ENCODE measurements at regions not wholly inside any gene's neighbourhood (a gene's known extent, or its start where the extent isn't known, plus 50 kb on each side); places are given as distances from the start of the nearest gene placed in this dataset.
"Not testable (repeated sequence)": the region's sequence is repeated elsewhere in the genome, so short reads cannot be mapped to it uniquely, and the experiment has no call there.

- ATAC-seq = no peak
- no peaks in the 10 kb centered on the region for H3K27me3 ChIP-seq
- DNase-seq = no peak
- H3K27ac ChIP-seq = no peak overlapping the region
- intact Hi-C loops (cut with DNase I) = no loop called here
- no peaks in the 10 kb centered on the region for H3K9me3 ChIP-seq
- no peaks in the 10 kb centered on the region for H3K36me3 ChIP-seq
- H3K4me3 ChIP-seq = no peak overlapping the region
- no peak for TF ChIP-seq CTCF (IDR thresholded peaks at IDR 0.05)
- no peaks in the 10 kb centered on the region for H3K4me1 ChIP-seq
Measured at GRCh38 chr3:154642145-154642544, 212.2 kb upstream of the GPR149 start.

DNA sequence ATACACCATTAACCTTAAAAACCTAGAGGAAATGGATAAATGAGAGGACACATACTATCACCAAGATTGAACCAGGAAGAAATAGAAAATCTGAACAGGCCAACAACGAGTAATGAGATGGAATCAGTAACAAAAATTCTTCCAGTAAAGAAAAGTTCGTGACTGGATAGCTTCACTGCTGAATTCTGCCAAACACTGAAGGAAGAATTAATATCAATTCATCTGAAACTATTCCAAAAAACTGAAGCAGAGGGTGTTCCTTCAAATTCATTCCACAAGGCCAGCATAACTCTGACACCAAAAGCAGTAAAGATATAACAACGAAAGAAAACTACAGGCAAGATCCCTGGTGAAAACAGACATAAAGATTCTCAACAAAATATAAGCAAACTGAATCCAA, 195.8 kb upstream of the GPR149 start:
- Histone ChIP-seq H3K4me1 (no peaks in the 10 kb centered on the region), H3K9me3 (peaks cover 0 to 7% of the 10 kb centered on the region in 2 donors), H3K27ac (no peak overlapping the region), H3K4me3 (no peak overlapping the region), H3K36me3 (no peaks in the 10 kb centered on the region), H3K27me3 (no peaks in the 10 kb centered on the region)
- intact Hi-C loops (cut with DNase I) = no loop called here
- no peak for DNase-seq
- TF ChIP-seq CTCF (IDR thresholded peaks at IDR 0.05) = no peak
- no peak for ATAC-seq

- DNase-seq = peak in 1 of 4 donors; percentile 50
- H3K4me1 ChIP-seq; ATAC-seq; H3K27me3 ChIP-seq; H3K4me3 ChIP-seq; H3K36me3 ChIP-seq; H3K27ac ChIP-seq; intact Hi-C loops (cut with DNase I): not testable (repeated sequence)
- peaks cover 0 to 29% of the 10 kb centered on the region in 2 donors for H3K9me3 ChIP-seq
Measured at GRCh38 chr3:154619621-154620020, 189.6 kb upstream of the GPR149 start.

DNA sequence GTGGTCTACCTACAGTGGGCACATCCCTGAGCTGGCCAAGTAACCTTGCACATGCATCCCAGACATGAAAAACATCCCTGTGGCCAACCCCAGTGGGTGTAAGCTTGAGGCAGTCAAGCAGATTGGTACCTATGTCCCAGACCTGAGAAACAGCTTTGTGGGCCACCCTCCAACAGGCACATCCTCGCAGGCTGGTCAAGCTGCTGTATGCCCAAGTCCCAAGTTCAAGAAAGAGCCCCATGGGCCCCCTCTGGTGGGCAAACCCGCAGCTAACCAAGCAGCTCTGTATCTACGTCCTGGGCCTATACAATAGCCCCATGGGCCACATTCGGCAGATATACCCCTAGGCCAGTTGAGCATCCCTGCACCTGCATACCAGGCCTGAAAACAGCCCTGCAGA, 186.3 kb upstream of the GPR149 start:
- H3K27me3 ChIP-seq = no peaks in the 10 kb centered on the region
- TF ChIP-seq CTCF (IDR thresholded peaks at IDR 0.05) = no peak
- no peak overlapping the region for H3K27ac ChIP-seq
- H3K36me3 ChIP-seq = no peaks in the 10 kb centered on the region
- intact Hi-C loops (cut with DNase I) = no loop called here
- DNase-seq = peak in 1 of 4 donors; percentile 8
- ATAC-seq = no peak
- H3K4me1 ChIP-seq = no peaks in the 10 kb centered on the region
- no peak overlapping the region for H3K4me3 ChIP-seq
- H3K9me3 ChIP-seq = peaks cover 0 to 25% of the 10 kb centered on the region in 2 donors

DNA sequence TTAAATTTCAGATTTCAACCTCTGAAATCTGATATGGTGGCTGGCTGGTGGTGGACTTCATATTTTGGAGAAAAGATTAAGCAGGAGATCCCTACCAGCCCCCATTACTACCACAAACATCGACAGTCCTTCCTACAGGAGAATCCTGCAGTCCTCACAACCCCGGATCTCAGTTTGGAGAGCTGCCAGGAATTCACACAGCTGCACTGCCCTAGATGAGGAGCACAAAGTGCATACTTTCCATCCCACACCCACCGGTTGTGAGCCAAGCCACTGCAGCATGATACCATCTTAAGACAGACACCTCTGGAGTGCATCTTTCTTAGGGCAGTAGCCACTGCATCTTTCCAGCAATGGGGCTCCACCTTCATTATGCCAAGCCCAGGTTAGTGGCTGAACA, 185.5 kb upstream of the GPR149 start:
- intact Hi-C loops (cut with DNase I) = no loop called here
- DNase-seq (peak in 1 of 4 donors; percentile 5), ATAC-seq (no peak)
- Histone ChIP-seq H3K36me3 (no peaks in the 10 kb centered on the region), H3K9me3 (peaks cover 0 to 23% of the 10 kb centered on the region in 2 donors), H3K4me3 (no peak overlapping the region), H3K27ac (no peak overlapping the region), H3K4me1 (no peaks in the 10 kb centered on the region), H3K27me3 (no peaks in the 10 kb centered on the region)
- TF ChIP-seq CTCF (IDR thresholded peaks at IDR 0.05) = no peak

DNA sequence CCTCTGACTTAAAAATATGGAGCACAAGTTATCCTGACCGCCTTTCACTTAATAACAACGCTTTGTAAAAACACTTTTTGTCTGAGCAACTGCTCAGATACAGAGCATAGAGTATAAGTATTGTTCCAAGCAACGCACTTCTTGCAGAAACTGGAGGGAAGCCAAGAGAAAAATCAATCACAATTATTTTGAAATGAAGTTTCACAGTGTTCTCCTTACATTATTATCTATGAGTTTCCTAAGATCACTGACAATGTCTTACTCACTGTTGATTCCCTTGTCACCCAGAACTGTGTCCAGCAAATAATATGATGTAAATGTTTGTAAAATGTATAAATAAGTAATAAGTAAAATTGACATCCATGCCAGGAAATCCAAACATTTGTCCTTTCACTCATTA, 184.6 kb upstream of the GPR149 start:
- Histone ChIP-seq H3K9me3 (peaks cover 0 to 17% of the 10 kb centered on the region in 2 donors), H3K27me3 (no peaks in the 10 kb centered on the region), H3K36me3 (no peaks in the 10 kb centered on the region), H3K27ac (no peak overlapping the region), H3K4me1 (no peaks in the 10 kb centered on the region), H3K4me3 (no peak overlapping the region)
- DNase-seq = no peak
- intact Hi-C loops (cut with DNase I) = no loop called here
- no peak for ATAC-seq
- no peak for TF ChIP-seq CTCF (IDR thresholded peaks at IDR 0.05)
